Breast epithelium (tissue), 4 donors: ENCODE measurements at regions not wholly inside any gene's neighbourhood (a gene's known extent, or its start where the extent isn't known, plus 50 kb on each side); places are given as distances from the start of the nearest gene placed in this dataset.
"Not testable (repeated sequence)": the region's sequence is repeated elsewhere in the genome, so short reads cannot be mapped to it uniquely, and the experiment has no call there.

ENCODE experiments used
- DNase-seq, 2 donors: peaks; one replicate each; pipeline ENCODE4 v3.0.0-alpha.2; 2019; ENCODE audit warnings: low spot score in 2 of 2
- H3K27ac ChIP-seq, 2 donors: fragments of 200-600 bp; sonication (generic) in 1 of 2; one replicate each; pipeline ENCODE4 v1.5.1; 2016 to 2019; ENCODE audit warnings: mild to moderate bottlenecking in 1 of 2
- H3K27me3 ChIP-seq, 2 donors: fragments of 200-600 bp; sonication (generic) in 1 of 2; one replicate each; pipeline versions ENCODE4 v1.5.1 to v1.6.0; 2017 to 2019; ENCODE audit warnings: control low read depth in 1 of 2, mild to moderate bottlenecking in 1 of 2
- H3K36me3 ChIP-seq: fragments of 200-600 bp; one replicate; pipeline ENCODE4 v1.5.1; 2019
- H3K4me1 ChIP-seq, 2 donors: fragments of 200-600 bp; sonication (generic); one replicate each; pipeline ENCODE4 v1.5.1; 2016 to 2019; ENCODE audit warnings: control low read depth in 1 of 2
- H3K4me3 ChIP-seq, 3 donors: fragments of 200-600 bp; sonication (generic); 1 replicate in 2 of 3; 2 replicates in 1 of 3; pipeline ENCODE4 v1.5.1; 2016 to 2019; ENCODE audit warnings: mild to moderate bottlenecking in 3 of 3, moderate library complexity in 2 of 3
- H3K9me3 ChIP-seq, 2 donors: fragments of 200-600 bp; sonication (generic) in 1 of 2; one replicate each; pipeline ENCODE4 v1.5.1; 2016 to 2019; ENCODE audit warnings: control low read depth in 1 of 2
- CTCF ChIP-seq, 3 donors: fragments of 450-650 bp; IDR thresholded peaks; one replicate each; pipeline ENCODE4 v1.5.1; 2016 to 2017; ENCODE audit warnings: antibody characterized with exemption in 3 of 3, mild to moderate bottlenecking in 3 of 3, moderate library complexity in 3 of 3
- POLR2A ChIP-seq: fragments of 450-650 bp; IDR thresholded peaks from one replicate; pipeline ENCODE4 v1.6.1; 2016; ENCODE audit warnings: antibody characterized with exemption, mild to moderate bottlenecking, moderate library complexity
- POLR2AphosphoS5 ChIP-seq, 3 donors: sonication (generic); formaldehyde crosslinking; IDR thresholded peaks; one replicate each; pipeline ENCODE4 v1.6.1; 2017; ENCODE audit warnings: antibody characterized with exemption in 3 of 3
- intact Hi-C: fragments of 100-400 bp; cut with DNase I; formaldehyde crosslinking; loops from one replicate; pipeline ENCODE4 v1.15.1; 2023; ENCODE audit warnings: low total_unique reads

- no peak for DNase-seq
- Histone ChIP-seq H3K4me1 (no peaks in the 10 kb centered on the region), H3K9me3 (no peaks in the 10 kb centered on the region), H3K27ac (no peak overlapping the region), H3K27me3 (no peaks in the 10 kb centered on the region), H3K4me3 (no peak overlapping the region), H3K36me3 (no peaks in the 10 kb centered on the region)
- TF ChIP-seq POLR2A = no peak
- no peak for TF ChIP-seq CTCF (IDR thresholded peaks at IDR 0.05)
- no peak for TF ChIP-seq POLR2AphosphoS5 (IDR thresholded peaks at IDR 0.05)
- intact Hi-C loops = loop anchor here (5.0 kb wide), 1 partner anchor 876 kb away; no protein-coding TSS in a partner anchor
These were observed 1040.6 kb upstream of the SPRY2 start for GRCh38 chr13:81381560-81381959.

- Histone ChIP-seq H3K27ac (no peak overlapping the region), H3K36me3 (no peaks in the 10 kb centered on the region), H3K27me3 (no peaks in the 10 kb centered on the region), H3K4me1 (no peaks in the 10 kb centered on the region), H3K4me3 (no peak overlapping the region), H3K9me3 (no peaks in the 10 kb centered on the region)
- no peak for DNase-seq
- TF ChIP-seq POLR2AphosphoS5 (IDR thresholded peaks at IDR 0.05) (no peak), POLR2A (no peak), CTCF (IDR thresholded peaks at IDR 0.05) (no peak)
- intact Hi-C loops = no loop called here
These were observed 1038.3 kb upstream of the SPRY2 start for GRCh38 chr13:81379183-81379582.

- DNase-seq = no peak
- H3K9me3 ChIP-seq = no peaks in the 10 kb centered on the region
- no peaks in the 10 kb centered on the region for H3K27me3 ChIP-seq
- H3K36me3 ChIP-seq = no peaks in the 10 kb centered on the region
- TF ChIP-seq POLR2A = no peak
- no peak for TF ChIP-seq CTCF (IDR thresholded peaks at IDR 0.05)
- TF ChIP-seq POLR2AphosphoS5 (IDR thresholded peaks at IDR 0.05) = no peak
- no peak overlapping the region for H3K27ac ChIP-seq
- H3K4me3 ChIP-seq = no peak overlapping the region
- intact Hi-C loops = no loop called here
- no peaks in the 10 kb centered on the region for H3K4me1 ChIP-seq
These were observed 1037.0 kb upstream of the SPRY2 start for GRCh38 chr13:81377921-81378320.

- H3K4me1 ChIP-seq = no peaks in the 10 kb centered on the region
- no peaks in the 10 kb centered on the region for H3K9me3 ChIP-seq
- no peak overlapping the region for H3K4me3 ChIP-seq
- no peak for DNase-seq
- no peaks in the 10 kb centered on the region for H3K27me3 ChIP-seq
- intact Hi-C loops = no loop called here
- no peak overlapping the region for H3K27ac ChIP-seq
- H3K36me3 ChIP-seq = no peaks in the 10 kb centered on the region
- TF ChIP-seq POLR2A = no peak
- no peak for TF ChIP-seq CTCF (IDR thresholded peaks at IDR 0.05)
- TF ChIP-seq POLR2AphosphoS5 (IDR thresholded peaks at IDR 0.05) = no peak
These were observed 1034.8 kb upstream of the SPRY2 start for GRCh38 chr13:81375709-81376108.

- intact Hi-C loops, H3K27me3 ChIP-seq, H3K4me1 ChIP-seq, H3K4me3 ChIP-seq, DNase-seq, H3K36me3 ChIP-seq, H3K27ac ChIP-seq: not testable (repeated sequence)
- peaks cover 5 to 12% of the 10 kb centered on the region in 2 donors for H3K9me3 ChIP-seq
These were observed 1021.8 kb upstream of the SPRY2 start for GRCh38 chr13:81362711-81363110.

GRCh38 chr13:81350056-81350455 is 1009.1 kb upstream of the SPRY2 start:
- H3K36me3 ChIP-seq = no peaks in the 10 kb centered on the region
- intact Hi-C loops = no loop called here
- H3K4me3 ChIP-seq = no peak overlapping the region
- no peaks in the 10 kb centered on the region for H3K9me3 ChIP-seq
- H3K27ac ChIP-seq = no peak overlapping the region
- H3K27me3 ChIP-seq = no peaks in the 10 kb centered on the region
- no peaks in the 10 kb centered on the region for H3K4me1 ChIP-seq
- TF ChIP-seq POLR2AphosphoS5 (IDR thresholded peaks at IDR 0.05) = no peak
- TF ChIP-seq CTCF (IDR thresholded peaks at IDR 0.05) = no peak
- TF ChIP-seq POLR2A = no peak
- no peak for DNase-seq

- H3K9me3 ChIP-seq, H3K27me3 ChIP-seq, H3K4me3 ChIP-seq, H3K27ac ChIP-seq, H3K4me1 ChIP-seq, H3K36me3 ChIP-seq, DNase-seq: not testable (repeated sequence)
- intact Hi-C loops = loop anchor here (5.0 kb wide), 1 partner anchor 482 kb away; no protein-coding TSS in a partner anchor
These were observed 999.5 kb upstream of the SPRY2 start for GRCh38 chr13:81340118-81341069.

- intact Hi-C loops = loop anchor here (5.0 kb wide), 1 partner anchor 483 kb away; no protein-coding TSS in a partner anchor
These were observed 998.7 kb upstream of the SPRY2 start for GRCh38 chr13:81339666-81340065.

More at GRCh38 chr13:81339666-81340065, 998.7 kb upstream of the SPRY2 start:
- H3K4me1 ChIP-seq, H3K9me3 ChIP-seq, H3K36me3 ChIP-seq, DNase-seq, H3K27me3 ChIP-seq, H3K4me3 ChIP-seq, H3K27ac ChIP-seq: not testable (repeated sequence)
